PC-3 (cell line): ENCODE measurements at regions not wholly inside any gene's neighbourhood (a gene's known extent, or its start where the extent isn't known, plus 50 kb on each side); places are given as distances from the start of the nearest gene placed in this dataset.

Experiments
- ATAC-seq: fragments of 200-7000 bp; cut with Tn5 transposase; 2 replicates; pipeline ENCODE4 v1.9.1; 2020; ENCODE audit warnings: mild to moderate bottlenecking, moderate library complexity
- BruUV-seq: library from RNA; stranded (reverse); fragments of 400-500 nt; replicated peaks from 2 replicates; lab custom pipeline; 2021; lab: Mats Ljungman, UMichigan
- CTCF ChIA-PET: fragments of 300-600 bp; sonication (Branson Sonifier 250); formaldehyde crosslinking; loops from one replicate; lab custom pipeline; 2022; ENCODE audit warnings: antibody characterized with exemption; lab: Charles Lee
- POLR2A ChIA-PET: fragments of 300-600 bp; sonication (Branson Sonifier 250); formaldehyde crosslinking; loops from one replicate; lab custom pipeline; 2022; ENCODE audit warnings: antibody characterized with exemption; ENCODE audit not compliant: unreplicated experiment; lab: Charles Lee
- DNase-seq: peaks from one replicate; pipeline ENCODE4 v3.0.0-alpha.2; 2015
- H2AFZ ChIP-seq: fragments of 300-600 bp; sonication (generic); 2 replicates; pipeline ENCODE4 v1.6.0; 2016; ENCODE audit warnings: antibody characterized with exemption, low read length
- H3F3A ChIP-seq: fragments of 300-600 bp; sonication (generic); one replicate; pipeline ENCODE4 v1.6.0; 2017; ENCODE audit warnings: antibody characterized with exemption, low read length, control low read depth, mild to moderate bottlenecking; ENCODE audit not compliant: unreplicated experiment
- H3K27ac ChIP-seq: fragments of 300-600 bp; sonication (generic); 2 replicates; pipeline ENCODE4 v1.5.1; 2016; ENCODE audit warnings: mild to moderate bottlenecking, low read length
- H3K27me3 ChIP-seq: fragments of 300-600 bp; sonication (generic); 2 replicates; pipeline ENCODE4 v1.6.1; 2016; ENCODE audit warnings: low read length, mixed read lengths
- H3K36me3 ChIP-seq: fragments of 300-600 bp; sonication (generic); 2 replicates; pipeline ENCODE4 v1.6.1; 2016; ENCODE audit warnings: low read depth, mixed run types, low read length, mixed read lengths
- H3K4me1 ChIP-seq: fragments of 300-600 bp; sonication (generic); 2 replicates; pipeline ENCODE4 v1.5.1; 2016; ENCODE audit warnings: low read length; ENCODE audit not compliant: insufficient read depth
- H3K4me2 ChIP-seq: fragments of 300-600 bp; sonication (generic); 2 replicates; pipeline ENCODE4 v1.6.0; 2016; ENCODE audit warnings: low read length
- H3K4me3 ChIP-seq: fragments of 300-600 bp; sonication (generic); 2 replicates; pipeline ENCODE4 v1.5.1; 2016; ENCODE audit warnings: mild to moderate bottlenecking, low read length, mixed read lengths
- H3K79me2 ChIP-seq: fragments of 300-600 bp; sonication (generic); 2 replicates; pipeline ENCODE4 v1.6.1; 2017; ENCODE audit warnings: low read length, mixed read lengths
- H3K9ac ChIP-seq: fragments of 300-600 bp; sonication (generic); 2 replicates; pipeline ENCODE4 v1.6.0; 2016; ENCODE audit warnings: mild to moderate bottlenecking, low read length
- H3K9me2 ChIP-seq: fragments of 300-600 bp; sonication (generic); replicated peaks from 2 replicates; pipeline ENCODE4 v1.6.1; 2016; ENCODE audit warnings: mixed run types, low read length, mixed read lengths
- H3K9me3 ChIP-seq: fragments of 300-600 bp; sonication (generic); 2 replicates; pipeline ENCODE4 v1.6.1; 2016; ENCODE audit warnings: low read length, mixed read lengths
- H4K20me1 ChIP-seq: fragments of 300-600 bp; sonication (generic); 2 replicates; pipeline ENCODE4 v1.6.1; 2016; ENCODE audit warnings: low read length, mixed read lengths
- CTCF ChIP-seq: fragments of 300-600 bp; sonication (generic); conservative IDR thresholded peaks from 2 replicates; pipeline ENCODE4 v1.5.1; 2017; ENCODE audit warnings: antibody characterized with exemption, low read depth, mild to moderate bottlenecking, low read length
- EZH2 ChIP-seq: fragments of 300-600 bp; sonication (generic); IDR thresholded peaks from one replicate; pipeline ENCODE4 v1.6.1; 2017; ENCODE audit warnings: antibody characterized with exemption, mild to moderate bottlenecking, low read length; ENCODE audit not compliant: unreplicated experiment
- EZH2phosphoT487 ChIP-seq: fragments of 300-600 bp; sonication (generic); IDR thresholded peaks from 2 replicates; pipeline ENCODE4 v1.6.1; 2018; ENCODE audit warnings: mild to moderate bottlenecking, antibody characterized with exemption, low read length, borderline replicate concordance
- intact Hi-C: fragments of 100-400 bp; cut with micrococcal nuclease; formaldehyde crosslinking; loops from 2 replicates; pipeline ENCODE4 v1.9.0; 2023

- no peaks in the 10 kb centered on the region for H3K36me3 ChIP-seq
- no peaks in the 10 kb centered on the region for H3K79me2 ChIP-seq
- H3K4me3 ChIP-seq: no peak overlapping the region
- DNase-seq (no peak), ATAC-seq (no peak)
- H2AFZ ChIP-seq: no peak overlapping the region
- no peaks in the 10 kb centered on the region for H3K9me3 ChIP-seq
- intact Hi-C loops: no loop called here
- no peaks in the 10 kb centered on the region for H3K4me1 ChIP-seq
- TF ChIP-seq EZH2 (no peak), CTCF (no peak), EZH2phosphoT487 (no peak)
- no peaks in the 10 kb centered on the region for H3K9me2 ChIP-seq
- H3K9ac ChIP-seq: no peak overlapping the region
- H3K4me2 ChIP-seq: no peak overlapping the region
- H3K27ac ChIP-seq: no peak overlapping the region
- H3K27me3 ChIP-seq: no peaks in the 10 kb centered on the region
- BruUV-seq: no TSS peak
- CTCF ChIA-PET: no interaction called here
- H4K20me1 ChIP-seq: no peaks in the 10 kb centered on the region
- POLR2A ChIA-PET: no interaction called here
- no peaks in the 10 kb centered on the region for H3F3A ChIP-seq
These were observed 119.1 kb downstream of the NDUFA10 start for GRCh38 chr2:239905884-239906654.

- BruUV-seq: no TSS peak
- POLR2A ChIA-PET: no interaction called here
- H2AFZ ChIP-seq: no peak overlapping the region
These were observed 119.8 kb downstream of the NDUFA10 start for GRCh38 chr2:239905306-239905705.

More at GRCh38 chr2:239905306-239905705, 119.8 kb downstream of the NDUFA10 start:
- no peak for ATAC-seq
- no peaks in the 10 kb centered on the region for H3K79me2 ChIP-seq
- H3K9me2 ChIP-seq: no peaks in the 10 kb centered on the region
- intact Hi-C loops: no loop called here
- H3K27me3 ChIP-seq: no peaks in the 10 kb centered on the region
- no peak for TF ChIP-seq EZH2phosphoT487
- no peak for TF ChIP-seq CTCF
- TF ChIP-seq EZH2: no peak
- H3K27ac ChIP-seq: no peak overlapping the region
- H3K4me3 ChIP-seq: no peak overlapping the region
- no peak overlapping the region for H3K4me2 ChIP-seq
- H3K9ac ChIP-seq: no peak overlapping the region
- no peaks in the 10 kb centered on the region for H3F3A ChIP-seq
- H4K20me1 ChIP-seq: no peaks in the 10 kb centered on the region
- no peaks in the 10 kb centered on the region for H3K36me3 ChIP-seq
- H3K9me3 ChIP-seq: no peaks in the 10 kb centered on the region
- CTCF ChIA-PET: no interaction called here
- DNase-seq: no peak
- H3K4me1 ChIP-seq: no peaks in the 10 kb centered on the region
